IMR-90 (cell line): ENCODE measurements at regions not wholly inside any gene's neighbourhood (a gene's known extent, or its start where the extent isn't known, plus 50 kb on each side); places are given as distances from the start of the nearest gene placed in this dataset.

Experiments
- ATAC-seq: fragments of 200-7000 bp; cut with Tn5 transposase; 2 replicates; pipeline ENCODE4 v1.9.1; 2020; ENCODE audit warnings: low read depth, mild to moderate bottlenecking, moderate library complexity
- BruUV-seq: library from RNA; stranded (reverse); fragments of 400-500 nt; replicated peaks from 2 replicates; lab custom pipeline; 2021; lab: Mats Ljungman, UMichigan
- CTCF ChIA-PET: fragments of 300-600 bp; formaldehyde crosslinking; extraction: SDS; loops from one replicate; lab custom pipeline; 2021; ENCODE audit warnings: antibody characterized with exemption; lab: Yijun Ruan, JAX
- POLR2A ChIA-PET: fragments of 300-600 bp; sonication (Branson Sonifier 250); formaldehyde crosslinking; loops from one replicate; lab custom pipeline; 2022; ENCODE audit warnings: antibody characterized with exemption; ENCODE audit not compliant: unreplicated experiment; lab: Charles Lee
- DNase-seq: peaks from one replicate; pipeline ENCODE4 v3.0.0; 2013
- H2AFZ ChIP-seq: replicated peaks from 2 replicates; pipeline ENCODE3; 2013; ENCODE audit warnings: low read length, mild to moderate bottlenecking; ENCODE audit not compliant: poor library complexity
- H2AK5ac ChIP-seq: 2 replicates; pipeline ENCODE4 v1.6.1; 2013; ENCODE audit warnings: low read depth, low read length, inconsistent platforms
- H2AK9ac ChIP-seq: replicated peaks from 2 replicates; pipeline ENCODE3; 2013; ENCODE audit warnings: mild to moderate bottlenecking, low read depth, low read length, moderate library complexity; ENCODE audit not compliant: poor library complexity
- H2BK120ac ChIP-seq: 2 replicates; pipeline ENCODE4 v1.6.1; 2013; ENCODE audit warnings: low read depth, low read length, inconsistent platforms
- H2BK15ac ChIP-seq: 3 replicates; pipeline ENCODE4 v1.6.1; 2013; ENCODE audit warnings: low read depth, low read length, inconsistent platforms
- H2BK20ac ChIP-seq: 2 replicates; pipeline ENCODE4 v1.6.1; 2013; ENCODE audit warnings: low read depth, mild to moderate bottlenecking, inconsistent platforms, low read length, moderate library complexity
- H2BK5ac ChIP-seq: 2 replicates; pipeline ENCODE4 v1.6.1; 2013; ENCODE audit warnings: mild to moderate bottlenecking, low read depth, low read length, inconsistent platforms; ENCODE audit not compliant: poor library complexity, severe bottlenecking
- H3K14ac ChIP-seq: replicated peaks from 2 replicates; pipeline ENCODE4 v1.6.1; 2013; ENCODE audit warnings: low read depth, low read length, inconsistent platforms
- H3K18ac ChIP-seq: 2 replicates; pipeline ENCODE4 v1.6.1; 2013; ENCODE audit warnings: low read depth, low read length, control low read depth
- H3K23ac ChIP-seq: 2 replicates; pipeline ENCODE4 v1.6.1; 2013; ENCODE audit warnings: low read depth, low read length, inconsistent platforms
- H3K27ac ChIP-seq: 2 replicates; pipeline ENCODE4 v1.5.1; 2013; ENCODE audit warnings: mild to moderate bottlenecking, control low read depth, low read length; ENCODE audit not compliant: insufficient read depth
- H3K27me3 ChIP-seq: 2 replicates; pipeline ENCODE4 v1.6.1; 2013; ENCODE audit warnings: low read length; ENCODE audit not compliant: control insufficient read depth, insufficient read depth
- H3K36me3 ChIP-seq: 2 replicates; pipeline ENCODE4 v1.6.1; 2013; ENCODE audit warnings: low read length, mixed read lengths; ENCODE audit not compliant: control insufficient read depth, insufficient read depth
- H3K4ac ChIP-seq: 2 replicates; pipeline ENCODE4 v1.6.1; 2013; ENCODE audit warnings: low read depth, low read length, inconsistent platforms
- H3K4me1 ChIP-seq: 2 replicates; pipeline ENCODE4 v1.6.1; 2013; ENCODE audit warnings: low read length, mixed read lengths; ENCODE audit not compliant: control insufficient read depth, insufficient read depth
- H3K4me2 ChIP-seq: 2 replicates; pipeline ENCODE4 v1.6.1; 2013; ENCODE audit warnings: low read depth, mild to moderate bottlenecking, control low read depth, low read length, moderate library complexity
- H3K4me3 ChIP-seq: 2 replicates; pipeline ENCODE4 v1.5.1; 2013; ENCODE audit warnings: low read depth, mild to moderate bottlenecking, control low read depth, low read length, moderate library complexity; ENCODE audit not compliant: insufficient read depth
- H3K56ac ChIP-seq: 2 replicates; pipeline ENCODE4 v1.6.1; 2013; ENCODE audit warnings: low read length, inconsistent platforms; ENCODE audit not compliant: insufficient read depth; ENCODE audit errors: extremely low read depth
- H3K79me1 ChIP-seq, 2 experiments: 2 replicates each; pipeline ENCODE4 v1.6.1; 2013; ENCODE audit warnings: low read length in 2 of 2, inconsistent platforms in 1 of 2, low read depth in 1 of 2
- H3K9ac ChIP-seq: 2 replicates; pipeline ENCODE4 v1.6.1; 2013; ENCODE audit warnings: low read depth, low read length, control low read depth
- H3K9me1 ChIP-seq: 2 replicates; pipeline ENCODE4 v1.6.1; 2013; ENCODE audit warnings: low read length, inconsistent platforms; ENCODE audit not compliant: insufficient read depth
- H3K9me3 ChIP-seq: 2 replicates; pipeline ENCODE4 v1.6.1; 2013; ENCODE audit warnings: low read length; ENCODE audit not compliant: control insufficient read depth, insufficient read depth
- H4K20me1 ChIP-seq: 2 replicates; pipeline ENCODE4 v1.6.1; 2013; ENCODE audit warnings: low read length, inconsistent platforms; ENCODE audit not compliant: insufficient read depth
- H4K5ac ChIP-seq: 2 replicates; pipeline ENCODE4 v1.6.1; 2013; ENCODE audit warnings: mild to moderate bottlenecking, low read depth, low read length, control low read depth
- H4K8ac ChIP-seq, 2 experiments: 2 replicates each; pipeline ENCODE4 v1.6.1; 2013; ENCODE audit warnings: low read depth in 2 of 2, low read length in 2 of 2, control low read depth in 1 of 2, inconsistent platforms in 1 of 2
- H4K91ac ChIP-seq: 2 replicates; pipeline ENCODE4 v1.6.1; 2013; ENCODE audit warnings: low read depth, low read length, inconsistent platforms; ENCODE audit not compliant: insufficient read depth
- BHLHE40 ChIP-seq: fragments of 150-350 bp; IDR thresholded peaks from 2 replicates; pipeline ENCODE4 v1.6.1; 2016; ENCODE audit warnings: mild to moderate bottlenecking, low read depth, low read length
- CEBPB ChIP-seq: IDR thresholded peaks from 2 replicates; pipeline ENCODE4 v1.6.1; 2012; ENCODE audit warnings: low read depth, low read length, improper control_type of control experiment
- CHD1 ChIP-seq: IDR thresholded peaks from 2 replicates; pipeline ENCODE4 v1.6.1; 2012; ENCODE audit warnings: low read depth, low read length, improper control_type of control experiment
- FOS ChIP-seq: fragments of 150-350 bp; IDR thresholded peaks from 2 replicates; pipeline ENCODE4 v1.6.1; 2016; ENCODE audit warnings: low read depth, low read length
- MAFK ChIP-seq: IDR thresholded peaks from 2 replicates; pipeline ENCODE4 v1.6.1; 2012; ENCODE audit warnings: low read depth, low read length, improper control_type of control experiment
- MAZ ChIP-seq: IDR thresholded peaks from 2 replicates; pipeline ENCODE4 v1.6.1; 2012; ENCODE audit warnings: low read depth, mild to moderate bottlenecking, low read length, improper control_type of control experiment, moderate library complexity, borderline replicate concordance
- NFE2L2 ChIP-seq: fragments of 150-350 bp; IDR thresholded peaks from 2 replicates; pipeline ENCODE4 v1.6.1; 2016; ENCODE audit warnings: low read depth, mild to moderate bottlenecking, low read length
- RFX5 ChIP-seq: IDR thresholded peaks from 2 replicates; pipeline ENCODE4 v1.8.0; 2012; ENCODE audit warnings: low read depth, mild to moderate bottlenecking, low read length, moderate library complexity
- SMC3 ChIP-seq: fragments of 150-350 bp; IDR thresholded peaks from 2 replicates; pipeline ENCODE4 v1.6.1; 2016; ENCODE audit warnings: low read depth, mild to moderate bottlenecking, antibody characterized with exemption, low read length, moderate library complexity
- USF2 ChIP-seq: fragments of 150-350 bp; IDR thresholded peaks from 2 replicates; pipeline ENCODE4 v1.6.1; 2017; ENCODE audit warnings: mild to moderate bottlenecking, antibody characterized with exemption, low read length, low read depth
- WGBS, 2 experiments: methylation state at CpG; one replicate each; pipeline versions ENCODE4 v1.1.5 to v1.1.7; 2013; ENCODE audit warnings: missing lambda C conversion rate in 2 of 2; ENCODE audit not compliant: insufficient read length in 1 of 2; ENCODE audit errors: extremely low coverage in 2 of 2; 5-methylcytosine and 5-hydroxymethylcytosine counted together
- dilution Hi-C: fragments of 300-500 bp; cut with HindIII; formaldehyde crosslinking; loops from one replicate; pipeline ENCODE4 v1.14.3; 2018; ENCODE audit warnings: low sequenced_read_pairs; ENCODE audit not compliant: unreplicated experiment
- in situ Hi-C: fragments of 300-500 bp; cut with MboI; formaldehyde crosslinking; loops from 3 replicates; pipeline ENCODE4 v1.14.3; 2019; ENCODE audit warnings: low sequenced_read_pairs, inconsistent platforms, mixed read lengths
- intact Hi-C: fragments of 100-400 bp; cut with micrococcal nuclease; formaldehyde crosslinking; loops from 2 replicates; pipeline ENCODE4 v1.10.0; 2022
- TF ChIP-seq, protein P1 (sequence below): conservative IDR thresholded peaks from 2 replicates; pipeline ENCODE4 v1.5.1; 2012; ENCODE audit warnings: mild to moderate bottlenecking, low read depth, low read length, improper control_type of control experiment
- TF ChIP-seq, protein P2 (sequence below): fragments of 150-350 bp; IDR thresholded peaks from 2 replicates; pipeline ENCODE4 v1.6.1; 2016; ENCODE audit warnings: low read depth, mild to moderate bottlenecking, low read length, moderate library complexity, borderline replicate concordance

- H3K9ac ChIP-seq = 0 out of 2 replicates have a peak overlapping the region, but pooled peaks have one; percentile 14
- 81% methylated on average over 4 of the region's 14 CpGs; no CpG with 5 or more reads in 1 of the 2 experiments for WGBS, 2 experiments
- peak overlapping the region; percentile 23 for H2BK5ac ChIP-seq
- H3K14ac ChIP-seq = peak overlapping the region; percentile 70
- ATAC-seq (no peak), DNase-seq (no peak)
- H3K27me3 ChIP-seq = no peaks in the 10 kb centered on the region
- intact Hi-C loops = loop anchor here (1.0 to 2.0 kb wide), 3 partner anchors 21 to 227 kb away; partner anchors contain the start of gene MEF2A
- ChIA-PET CTCF (no interaction called here), POLR2A (no interaction called here)
- TF ChIP-seq, protein P1, sequence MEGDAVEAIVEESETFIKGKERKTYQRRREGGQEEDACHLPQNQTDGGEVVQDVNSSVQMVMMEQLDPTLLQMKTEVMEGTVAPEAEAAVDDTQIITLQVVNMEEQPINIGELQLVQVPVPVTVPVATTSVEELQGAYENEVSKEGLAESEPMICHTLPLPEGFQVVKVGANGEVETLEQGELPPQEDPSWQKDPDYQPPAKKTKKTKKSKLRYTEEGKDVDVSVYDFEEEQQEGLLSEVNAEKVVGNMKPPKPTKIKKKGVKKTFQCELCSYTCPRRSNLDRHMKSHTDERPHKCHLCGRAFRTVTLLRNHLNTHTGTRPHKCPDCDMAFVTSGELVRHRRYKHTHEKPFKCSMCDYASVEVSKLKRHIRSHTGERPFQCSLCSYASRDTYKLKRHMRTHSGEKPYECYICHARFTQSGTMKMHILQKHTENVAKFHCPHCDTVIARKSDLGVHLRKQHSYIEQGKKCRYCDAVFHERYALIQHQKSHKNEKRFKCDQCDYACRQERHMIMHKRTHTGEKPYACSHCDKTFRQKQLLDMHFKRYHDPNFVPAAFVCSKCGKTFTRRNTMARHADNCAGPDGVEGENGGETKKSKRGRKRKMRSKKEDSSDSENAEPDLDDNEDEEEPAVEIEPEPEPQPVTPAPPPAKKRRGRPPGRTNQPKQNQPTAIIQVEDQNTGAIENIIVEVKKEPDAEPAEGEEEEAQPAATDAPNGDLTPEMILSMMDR = no peak
- TF ChIP-seq, protein P2, sequence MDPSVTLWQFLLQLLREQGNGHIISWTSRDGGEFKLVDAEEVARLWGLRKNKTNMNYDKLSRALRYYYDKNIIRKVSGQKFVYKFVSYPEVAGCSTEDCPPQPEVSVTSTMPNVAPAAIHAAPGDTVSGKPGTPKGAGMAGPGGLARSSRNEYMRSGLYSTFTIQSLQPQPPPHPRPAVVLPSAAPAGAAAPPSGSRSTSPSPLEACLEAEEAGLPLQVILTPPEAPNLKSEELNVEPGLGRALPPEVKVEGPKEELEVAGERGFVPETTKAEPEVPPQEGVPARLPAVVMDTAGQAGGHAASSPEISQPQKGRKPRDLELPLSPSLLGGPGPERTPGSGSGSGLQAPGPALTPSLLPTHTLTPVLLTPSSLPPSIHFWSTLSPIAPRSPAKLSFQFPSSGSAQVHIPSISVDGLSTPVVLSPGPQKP = no peak
- TF ChIP-seq RFX5 (no peak), CEBPB (no peak), MAFK (no peak), SMC3 (no peak), USF2 (no peak), NFE2L2 (no peak), MAZ (no peak), FOS (no peak), CHD1 (no peak), BHLHE40 (no peak)
- H3K36me3 ChIP-seq = no peaks in the 10 kb centered on the region
- H3K27ac ChIP-seq = peak overlapping the region; percentile 68; the same call in 1 of the 2 replicates
- peaks cover 24% of the 10 kb centered on the region for H3K4me1 ChIP-seq
- in situ Hi-C loops = no loop called here
- H4K91ac ChIP-seq = peak overlapping the region; percentile 71
- BruUV-seq = no TSS peak
- H3K79me1 ChIP-seq = peaks cover 0 to 6% of the 10 kb centered on the region in 2 experiments; a peak in 1 of 4 replicates
- peak overlapping the region; percentile 7 to 81; a peak in 3 of 4 replicates for H4K8ac ChIP-seq
- H3K9me3 ChIP-seq = peaks cover 3% of the 10 kb centered on the region; the same call in 1 of the 2 replicates
- peak overlapping the region; percentile 21 for H3K18ac ChIP-seq
- H3K4me2 ChIP-seq = no peak overlapping the region
- H4K5ac ChIP-seq = peak overlapping the region; percentile 28
- dilution Hi-C loops = no loop called here
- peaks cover 20% of the 10 kb centered on the region for H3K9me1 ChIP-seq
- H2AK9ac ChIP-seq = peak overlapping the region; percentile 90
- H4K20me1 ChIP-seq = no peaks in the 10 kb centered on the region
- H2BK20ac ChIP-seq = peak overlapping the region; percentile 91
- peak overlapping the region; percentile 74 for H2AFZ ChIP-seq
- H2BK120ac ChIP-seq = peak overlapping the region; percentile 87
- H2AK5ac ChIP-seq = peak overlapping the region; percentile 98
- peak overlapping the region; percentile 53; the same call in 2 of the 3 replicates for H2BK15ac ChIP-seq
- no peak overlapping the region for H3K4me3 ChIP-seq
- peak overlapping the region; percentile 12; the same call in 1 of the 2 replicates for H3K23ac ChIP-seq
- H3K56ac ChIP-seq = peak overlapping the region; percentile 32; the same call in 1 of the 2 replicates
- peak overlapping the region; percentile 80 for H3K4ac ChIP-seq
These were observed 89.9 kb upstream of the MEF2A start for GRCh38 chr15:99475754-99476412.
